ENCODE measurements at regions not wholly inside any gene's neighbourhood (a gene's known extent, or its start where the extent isn't known, plus 50 kb on each side); places are given as distances from the start of the nearest gene placed in this dataset.

DNA sequence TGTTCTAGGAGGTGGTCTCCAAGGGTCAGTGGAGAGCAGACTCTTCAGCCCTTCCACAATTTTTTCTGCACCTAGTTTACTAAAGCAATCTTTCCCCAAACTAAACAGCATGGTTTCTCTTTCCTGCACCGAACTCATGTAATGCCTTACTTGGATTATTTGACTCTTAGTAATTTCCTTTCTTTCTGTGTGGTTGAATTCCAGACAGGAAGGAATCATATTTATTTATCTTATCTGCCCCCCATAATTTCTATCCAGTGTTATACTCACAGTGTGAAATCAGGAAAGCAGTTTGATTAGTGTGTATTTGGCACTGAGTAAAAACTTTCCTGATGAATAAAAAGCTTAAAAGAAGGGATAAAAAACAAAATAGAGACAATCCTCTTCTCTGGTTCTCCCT lies 140.3 kb upstream of the STMND1 start:
- Histone ChIP-seq H3K27ac (no peak overlapping the region), H3K27me3 (no peaks in the 10 kb centered on the region), H3K9me3 (no peaks in the 10 kb centered on the region), H3K36me3 (no peaks in the 10 kb centered on the region), H3K4me1 (peaks cover 0 to 10% (median 0%) of the 10 kb centered on the region in 3 donors), H3K4me3 (no peak overlapping the region)
- no peak for ATAC-seq
- WGBS, 2 donors (ENCODE audit: low coverage in 1 of 2): 67 to 80% methylated on average over 1 of the region's 1 CpG
- no peak for TF ChIP-seq POLR2A (IDR thresholded peaks at IDR 0.05)
- no peak for TF ChIP-seq POLR2AphosphoS5 (IDR thresholded peaks at IDR 0.05)
- TF ChIP-seq CTCF (IDR thresholded peaks at IDR 0.05): no peak
- no peak for TF ChIP-seq EP300 (IDR thresholded peaks at IDR 0.05)

DNA sequence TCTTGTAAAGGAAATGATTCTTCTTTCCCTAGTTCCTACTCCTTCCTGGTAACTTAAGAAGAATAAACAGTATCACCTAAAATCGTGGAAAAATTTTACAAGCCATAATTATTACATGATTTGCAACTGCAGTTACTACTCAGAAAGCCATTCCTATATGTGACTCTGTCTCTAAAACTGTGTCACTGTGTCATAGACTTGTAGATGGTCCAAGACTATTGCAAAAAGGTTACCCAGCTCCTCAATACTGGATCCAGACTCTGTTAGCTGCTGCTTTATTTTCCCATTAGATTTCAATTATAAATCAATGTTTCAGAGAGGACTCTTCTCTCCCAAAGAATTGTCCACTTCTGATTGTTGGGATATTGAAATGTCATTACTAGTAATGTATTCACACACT lies 142.1 kb upstream of the STMND1 start:
- Histone ChIP-seq H3K9me3 (no peaks in the 10 kb centered on the region), H3K4me1 (peaks cover 0 to 6% (median 0%) of the 10 kb centered on the region in 3 donors), H3K4me3 (no peak overlapping the region), H3K27me3 (no peaks in the 10 kb centered on the region), H3K36me3 (no peaks in the 10 kb centered on the region), H3K27ac (no peak overlapping the region)
- WGBS, 2 donors (ENCODE audit: low coverage in 1 of 2): 64 to 68% methylated on average over 1 of the region's 1 CpG
- no peak for TF ChIP-seq POLR2A (IDR thresholded peaks at IDR 0.05)
- no peak for TF ChIP-seq POLR2AphosphoS5 (IDR thresholded peaks at IDR 0.05)
- no peak for TF ChIP-seq CTCF (IDR thresholded peaks at IDR 0.05)
- TF ChIP-seq EP300 (IDR thresholded peaks at IDR 0.05): no peak
- ATAC-seq: no peak

GRCh38 chr6:16956361-16956760 lies 145.5 kb upstream of the STMND1 start:
- no peak for ATAC-seq
- 75 to 83% methylated on average over 2 of the region's 2 CpGs for WGBS, 2 donors (ENCODE audit: low coverage in 1 of 2)

DNA sequence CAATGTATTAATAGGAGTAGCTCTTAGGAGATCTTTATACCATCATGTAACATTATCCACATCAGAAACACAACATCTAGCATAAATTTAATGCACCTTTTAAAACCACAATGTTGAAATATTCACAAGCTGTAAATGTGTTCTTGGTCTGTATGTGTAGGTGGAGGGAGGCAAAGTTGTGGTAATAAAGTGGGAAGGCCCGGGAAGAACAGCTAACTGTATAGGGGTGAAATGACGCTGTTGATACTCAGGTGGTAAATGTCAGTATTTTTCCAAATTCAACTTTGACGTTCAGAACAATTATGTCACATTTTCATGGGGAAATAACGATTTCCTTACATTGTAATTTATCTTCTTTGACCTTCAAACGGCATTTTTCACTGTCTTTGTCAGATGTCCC lies 146.0 kb upstream of the STMND1 start:
- ATAC-seq: no peak
- H3K27ac ChIP-seq: no peak overlapping the region
- no peaks in the 10 kb centered on the region for H3K27me3 ChIP-seq
- TF ChIP-seq POLR2A (IDR thresholded peaks at IDR 0.05) (no peak), POLR2AphosphoS5 (IDR thresholded peaks at IDR 0.05) (no peak), CTCF (IDR thresholded peaks at IDR 0.05) (no peak), EP300 (IDR thresholded peaks at IDR 0.05) (no peak)
- H3K4me1 ChIP-seq: no peaks in the 10 kb centered on the region
- no peaks in the 10 kb centered on the region for H3K36me3 ChIP-seq
- no peak overlapping the region for H3K4me3 ChIP-seq
- WGBS, 2 donors (ENCODE audit: low coverage in 1 of 2): 70 to 79% methylated on average over 5 of the region's 5 CpGs
- no peaks in the 10 kb centered on the region for H3K9me3 ChIP-seq

More at GRCh38 chr6:16956361-16956760, 145.5 kb upstream of the STMND1 start:
- H3K36me3 ChIP-seq: no peaks in the 10 kb centered on the region
- H3K4me1 ChIP-seq: no peaks in the 10 kb centered on the region
- no peaks in the 10 kb centered on the region for H3K27me3 ChIP-seq
- H3K9me3 ChIP-seq: no peaks in the 10 kb centered on the region
- H3K27ac ChIP-seq: no peak overlapping the region
- H3K4me3 ChIP-seq: no peak overlapping the region
- TF ChIP-seq CTCF (IDR thresholded peaks at IDR 0.05) (no peak), POLR2AphosphoS5 (IDR thresholded peaks at IDR 0.05) (no peak)

DNA sequence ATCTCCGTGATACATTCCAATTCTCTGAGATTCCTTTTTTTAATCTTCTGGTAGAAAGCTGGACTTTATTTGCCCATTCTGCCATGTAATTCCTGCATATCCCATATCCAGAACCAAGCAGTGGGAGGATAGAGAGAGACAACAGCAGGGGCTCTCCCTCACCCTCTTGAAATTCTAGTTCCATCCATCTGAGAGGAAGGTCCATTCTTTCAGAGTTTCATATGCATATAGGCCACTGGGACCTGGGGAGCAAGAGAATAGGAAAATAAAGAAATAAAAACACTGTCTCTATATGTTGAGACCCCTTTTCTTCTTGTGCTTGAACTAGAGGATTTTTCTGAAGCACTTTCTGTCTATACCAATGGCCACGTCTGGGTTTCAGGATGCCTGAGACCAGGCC lies 147.9 kb upstream of the STMND1 start:
- TF ChIP-seq POLR2AphosphoS5 (IDR thresholded peaks at IDR 0.05) (no peak), POLR2A (IDR thresholded peaks at IDR 0.05) (no peak), CTCF (IDR thresholded peaks at IDR 0.05) (no peak), EP300 (IDR thresholded peaks at IDR 0.05) (no peak)
- ATAC-seq: no peak
- H3K9me3 ChIP-seq: no peaks in the 10 kb centered on the region

More for the DNA sequence above, 147.9 kb upstream of the STMND1 start:
- no peaks in the 10 kb centered on the region for H3K27me3 ChIP-seq
- 72 to 88% methylated on average over 2 of the region's 2 CpGs for WGBS, 2 donors (ENCODE audit: low coverage in 1 of 2)
- H3K4me1 ChIP-seq: no peaks in the 10 kb centered on the region
- H3K36me3 ChIP-seq: no peaks in the 10 kb centered on the region
- no peak overlapping the region for H3K4me3 ChIP-seq
- H3K27ac ChIP-seq: no peak overlapping the region
